GM21526 (cell line): ENCODE measurements at regions not wholly inside any gene's neighbourhood (a gene's known extent, or its start where the extent isn't known, plus 50 kb on each side); places are given as distances from the start of the nearest gene placed in this dataset.

Experiments
- ATAC-seq: cut with Tn5 transposase; IDR thresholded peaks from one replicate; pipeline ENCODE4 v1.9.1; 2021; ENCODE audit warnings: moderate library complexity; ENCODE audit not compliant: unreplicated experiment, low FRiP score

DNA sequence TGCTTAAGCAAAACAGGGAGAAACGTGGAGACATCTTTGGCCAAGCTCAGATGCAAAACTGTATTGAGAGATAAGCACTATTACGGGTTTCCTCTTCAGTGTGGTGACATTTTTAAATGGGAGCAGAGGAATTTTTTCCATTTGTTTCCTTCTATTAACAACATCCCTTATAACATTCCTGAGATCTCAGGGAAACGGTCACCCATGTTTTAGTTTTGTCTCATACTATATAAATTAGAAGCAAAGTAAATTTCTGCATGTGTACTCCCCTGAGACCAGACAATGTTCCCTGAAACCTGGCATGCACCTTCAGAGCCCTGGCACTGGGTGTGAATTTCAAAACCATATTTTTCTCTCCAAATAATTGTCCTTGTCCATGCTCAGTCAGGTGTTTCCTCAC is 57.6 kb upstream of the RNF152 start:
- ATAC-seq = no peak

DNA sequence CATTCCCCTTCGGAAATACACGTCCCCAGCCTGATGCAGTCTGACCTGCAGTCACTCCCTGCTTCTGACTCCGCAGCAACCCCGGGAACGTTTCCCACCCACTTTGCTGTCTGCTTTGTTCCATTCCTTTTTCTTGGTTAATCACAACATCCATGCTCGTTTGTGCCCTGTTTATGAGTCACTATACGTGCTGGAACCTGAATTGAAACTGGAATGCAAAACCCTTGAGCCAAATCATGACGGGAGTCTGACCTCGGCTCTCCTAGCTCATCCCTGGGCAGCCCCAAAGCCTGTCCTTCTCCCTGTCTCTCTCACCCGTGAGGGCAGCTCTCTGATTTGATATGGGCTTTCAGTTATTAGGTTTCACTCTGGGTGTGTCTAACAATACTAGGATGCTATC is 57.1 kb upstream of the RNF152 start:
- no peak for ATAC-seq

- no peak for ATAC-seq
Observed at GRCh38 chr18:61948846-61949438, 56.1 kb upstream of the RNF152 start.

- no peak for ATAC-seq
Observed at GRCh38 chr18:61948281-61948741, 55.5 kb upstream of the RNF152 start.

DNA sequence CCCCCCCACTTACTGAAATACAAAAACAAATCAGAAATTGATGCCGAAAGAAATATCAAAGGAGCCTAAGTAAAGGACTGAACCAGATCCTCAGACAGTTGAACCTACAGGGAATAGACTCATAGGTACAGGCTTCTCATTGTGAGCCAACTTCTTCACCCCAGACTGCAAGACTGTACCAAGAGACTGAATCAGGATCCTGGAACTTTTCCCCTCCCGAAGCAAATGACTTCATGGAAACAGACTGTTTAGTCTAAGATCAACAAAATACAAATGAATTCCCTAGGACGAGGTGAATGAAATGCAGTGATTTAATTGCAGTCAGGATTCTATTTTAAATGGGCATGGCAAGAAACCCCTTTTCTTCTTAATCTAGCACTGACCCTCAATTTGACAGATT is 53.6 kb upstream of the RNF152 start:
- no peak for ATAC-seq

GRCh38 chr18:61943175-61943964 is 50.6 kb upstream of the RNF152 start:
- ATAC-seq = no peak
